ENCODE measurements at regions not wholly inside any gene's neighbourhood (a gene's known extent, or its start where the extent isn't known, plus 50 kb on each side); places are given as distances from the start of the nearest gene placed in this dataset.

DNA sequence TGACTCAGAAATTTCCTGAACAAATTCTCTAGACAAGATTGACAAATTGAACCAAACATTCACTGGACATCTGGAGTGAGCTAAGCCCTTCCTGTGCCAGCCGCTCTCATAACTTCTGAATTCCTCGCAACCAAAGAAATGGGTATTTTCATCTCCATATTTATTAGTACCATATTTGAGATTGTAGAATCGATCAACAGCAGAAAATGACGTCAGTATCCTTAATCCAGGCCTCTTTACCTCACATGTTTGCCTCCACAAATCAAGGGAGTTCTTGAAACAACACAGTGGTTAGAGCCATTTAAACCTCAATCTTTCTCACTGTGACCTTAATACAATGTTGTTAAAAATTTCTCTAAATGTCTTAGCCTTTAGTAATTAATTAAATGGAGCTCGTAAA, 735.6 kb upstream of the SORCS1 start:
- H3K4me1 Mint-ChIP-seq (ENCODE audit: low read depth), result no peaks in the 10 kb centered on the region
- peaks cover 23% of the 10 kb centered on the region for H3K9me3 Mint-ChIP-seq
- H3K36me3 Mint-ChIP-seq (ENCODE audit: low read depth), result no peaks in the 10 kb centered on the region
- H3K27ac Mint-ChIP-seq, result no peak overlapping the region
- no peak overlapping the region for H3K4me3 Mint-ChIP-seq
- no peak for DNase-seq
- no peaks in the 10 kb centered on the region for H3K27me3 Mint-ChIP-seq

DNA sequence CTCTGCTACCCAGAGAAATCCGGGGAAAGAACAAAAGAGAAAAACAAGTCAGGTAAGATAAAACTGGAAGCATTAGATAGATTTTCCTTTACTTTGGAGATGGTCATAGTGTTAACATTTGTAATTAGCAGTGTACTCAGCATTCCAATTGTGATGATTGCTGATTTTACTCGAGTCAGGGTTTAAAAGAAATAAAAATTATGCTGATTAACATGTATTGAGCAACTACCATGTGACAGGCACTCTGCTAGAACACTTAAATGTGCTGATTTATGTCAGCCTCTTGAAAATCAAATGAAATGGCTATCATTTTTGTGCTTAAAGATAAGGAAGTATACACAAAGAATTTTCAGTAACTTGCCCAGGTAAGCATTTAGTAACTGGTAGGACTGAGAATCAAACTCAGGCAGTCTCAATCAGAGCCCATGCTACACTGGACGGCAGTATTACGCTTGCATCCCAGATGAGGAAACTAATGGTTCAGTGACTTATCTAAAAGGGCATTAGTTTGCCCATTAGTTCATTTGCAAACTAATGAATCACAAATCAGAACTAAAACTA, 735.1 kb upstream of the SORCS1 start:
- Mint-ChIP-seq H3K27me3 (no peaks in the 10 kb centered on the region), H3K36me3 (ENCODE audit: low read depth) (no peaks in the 10 kb centered on the region), H3K4me3 (no peak overlapping the region), H3K4me1 (ENCODE audit: low read depth) (no peaks in the 10 kb centered on the region), H3K27ac (no peak overlapping the region), H3K9me3 (peaks cover 23% of the 10 kb centered on the region)
- DNase-seq, result no peak

DNA sequence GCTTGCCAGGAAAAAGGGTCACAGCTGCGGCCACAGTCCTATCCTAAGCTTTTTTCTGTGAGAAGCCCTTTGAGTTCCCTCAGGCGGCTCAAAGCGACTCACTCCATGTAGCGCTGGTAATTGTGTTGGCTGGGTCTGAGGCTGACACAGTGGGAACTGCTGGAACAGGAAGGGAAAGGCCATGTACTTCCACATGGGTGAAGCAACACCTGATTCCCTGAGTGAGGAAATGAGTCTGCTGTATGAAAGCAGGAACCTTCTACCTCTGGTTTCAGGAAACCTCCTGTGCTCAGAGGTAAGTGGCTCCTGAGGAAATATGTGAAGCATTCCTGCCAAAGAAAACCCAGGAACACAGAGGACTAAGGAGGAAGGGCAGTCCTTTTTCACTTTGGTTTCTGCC, 734.6 kb upstream of the SORCS1 start:
- no peaks in the 10 kb centered on the region for H3K27me3 Mint-ChIP-seq
- H3K36me3 Mint-ChIP-seq (ENCODE audit: low read depth), result no peaks in the 10 kb centered on the region
- peaks cover 23% of the 10 kb centered on the region for H3K9me3 Mint-ChIP-seq
- H3K4me1 Mint-ChIP-seq (ENCODE audit: low read depth), result no peaks in the 10 kb centered on the region
- DNase-seq, result no peak
- no peak overlapping the region for H3K4me3 Mint-ChIP-seq
- no peak overlapping the region for H3K27ac Mint-ChIP-seq

DNA sequence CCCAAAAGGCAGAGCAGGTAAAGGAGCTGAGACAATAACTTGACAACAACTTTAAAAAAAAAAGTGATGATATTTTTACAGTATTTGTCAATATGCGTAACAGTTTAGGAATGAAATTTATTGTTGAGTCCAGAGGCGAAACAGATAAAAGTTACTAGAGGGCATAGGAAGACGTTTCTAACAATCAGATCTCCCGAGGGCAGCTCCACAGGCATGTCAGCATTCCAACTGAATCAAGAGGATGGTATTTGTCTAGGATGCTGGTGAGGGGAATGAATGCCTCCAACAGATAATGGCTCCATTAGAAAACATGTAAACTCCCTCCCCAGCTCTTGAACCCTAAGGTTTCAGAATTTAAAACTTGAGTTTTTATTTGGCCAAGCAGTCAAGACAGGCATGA, 733.9 kb upstream of the SORCS1 start:
- no peaks in the 10 kb centered on the region for H3K27me3 Mint-ChIP-seq
- H3K4me3 Mint-ChIP-seq, result no peak overlapping the region
- H3K4me1 Mint-ChIP-seq (ENCODE audit: low read depth), result no peaks in the 10 kb centered on the region
- DNase-seq, result no peak
- no peaks in the 10 kb centered on the region for H3K36me3 Mint-ChIP-seq (ENCODE audit: low read depth)
- H3K27ac Mint-ChIP-seq, result no peak overlapping the region
- peaks cover 23% of the 10 kb centered on the region for H3K9me3 Mint-ChIP-seq

DNA sequence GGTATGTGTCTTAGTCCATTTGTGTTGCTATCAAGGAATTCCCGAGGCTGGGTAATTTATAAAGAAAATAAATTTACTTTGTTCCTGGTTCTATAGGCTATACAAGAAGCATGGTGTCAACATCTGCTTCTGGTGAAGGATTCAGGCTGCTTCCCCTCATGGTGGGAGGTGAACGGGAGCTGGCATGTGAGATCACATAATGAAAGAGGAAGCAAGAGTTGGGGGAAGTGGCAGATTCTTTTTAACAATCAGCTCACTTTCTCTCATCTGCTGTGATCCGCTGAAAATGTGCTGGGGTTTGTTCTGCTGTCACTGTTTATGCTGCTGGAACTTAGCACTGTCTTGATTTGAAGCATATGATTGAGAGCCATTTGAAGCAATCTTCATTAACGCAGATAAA, 730.0 kb upstream of the SORCS1 start:
- Mint-ChIP-seq H3K36me3 (ENCODE audit: low read depth) (no peaks in the 10 kb centered on the region), H3K4me3 (no peak overlapping the region), H3K27ac (no peak overlapping the region), H3K27me3 (no peaks in the 10 kb centered on the region), H3K4me1 (ENCODE audit: low read depth) (no peaks in the 10 kb centered on the region), H3K9me3 (peaks cover 18% of the 10 kb centered on the region)
- DNase-seq, result no peak

GRCh38 chr10:107889105-107889504, 724.6 kb upstream of the SORCS1 start:
- Mint-ChIP-seq H3K27me3 (no peaks in the 10 kb centered on the region), H3K36me3 (ENCODE audit: low read depth) (no peaks in the 10 kb centered on the region), H3K4me3 (no peak overlapping the region), H3K4me1 (ENCODE audit: low read depth) (no peaks in the 10 kb centered on the region), H3K27ac (no peak overlapping the region), H3K9me3 (peaks cover 18% of the 10 kb centered on the region)
- no peak for DNase-seq

DNA sequence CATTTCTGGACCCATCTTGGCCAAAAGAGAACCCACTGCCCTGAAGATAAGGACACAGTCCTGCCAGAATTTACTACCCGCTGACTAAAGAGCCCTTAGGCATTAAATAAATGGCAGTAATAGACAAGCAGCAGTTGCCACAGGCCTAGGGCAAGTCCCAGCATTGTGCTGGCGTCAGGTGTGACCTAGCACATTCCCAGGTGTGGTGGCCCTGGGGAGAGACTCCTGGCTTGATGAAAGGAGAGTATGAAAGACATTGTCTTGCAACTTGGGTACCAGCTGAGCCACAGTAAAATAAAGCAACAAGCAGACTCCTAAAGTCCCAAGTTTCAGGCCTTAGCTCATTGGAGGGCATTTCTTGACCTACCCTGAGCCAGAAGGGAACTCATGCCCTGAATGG, 715.7 kb upstream of the SORCS1 start:
- DNase-seq, result no peak
- H3K36me3 Mint-ChIP-seq (ENCODE audit: low read depth), result no peaks in the 10 kb centered on the region
- no peaks in the 10 kb centered on the region for H3K4me1 Mint-ChIP-seq (ENCODE audit: low read depth)
- no peak overlapping the region for H3K27ac Mint-ChIP-seq
- no peak overlapping the region for H3K4me3 Mint-ChIP-seq
- H3K9me3 Mint-ChIP-seq, result peaks cover 20% of the 10 kb centered on the region
- no peaks in the 10 kb centered on the region for H3K27me3 Mint-ChIP-seq

DNA sequence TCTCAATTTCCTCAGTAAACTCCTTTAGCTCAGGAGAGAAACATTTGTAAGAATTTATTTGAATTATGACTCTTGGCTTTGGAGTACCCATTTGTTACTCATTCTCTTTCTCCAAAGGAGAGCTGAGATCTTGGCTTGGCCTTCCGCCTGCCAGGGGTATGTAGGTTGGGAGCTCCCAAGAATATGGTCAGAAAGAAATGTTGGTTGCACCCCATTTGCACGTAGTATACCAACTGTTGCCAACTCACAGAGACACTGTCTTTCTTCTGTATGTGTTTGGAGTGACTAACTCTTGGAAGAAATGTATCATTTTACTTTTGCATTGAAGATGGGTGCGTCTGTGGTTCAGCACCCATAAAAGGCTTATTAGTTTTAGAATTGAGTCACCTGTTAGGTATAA, 708.5 kb upstream of the SORCS1 start:
- Mint-ChIP-seq H3K9me3 (peaks cover 17% of the 10 kb centered on the region), H3K27me3 (no peaks in the 10 kb centered on the region), H3K4me1 (ENCODE audit: low read depth) (no peaks in the 10 kb centered on the region), H3K36me3 (ENCODE audit: low read depth) (no peaks in the 10 kb centered on the region), H3K4me3 (no peak overlapping the region), H3K27ac (no peak overlapping the region)
- no peak for DNase-seq

- Mint-ChIP-seq H3K27me3 (no peaks in the 10 kb centered on the region), H3K4me3 (no peak overlapping the region), H3K27ac (no peak overlapping the region), H3K4me1 (ENCODE audit: low read depth) (no peaks in the 10 kb centered on the region), H3K9me3 (peaks cover 10% of the 10 kb centered on the region), H3K36me3 (ENCODE audit: low read depth) (no peaks in the 10 kb centered on the region)
- DNase-seq, result no peak
Measured at GRCh38 chr10:107865691-107866090, 701.2 kb upstream of the SORCS1 start.

DNA sequence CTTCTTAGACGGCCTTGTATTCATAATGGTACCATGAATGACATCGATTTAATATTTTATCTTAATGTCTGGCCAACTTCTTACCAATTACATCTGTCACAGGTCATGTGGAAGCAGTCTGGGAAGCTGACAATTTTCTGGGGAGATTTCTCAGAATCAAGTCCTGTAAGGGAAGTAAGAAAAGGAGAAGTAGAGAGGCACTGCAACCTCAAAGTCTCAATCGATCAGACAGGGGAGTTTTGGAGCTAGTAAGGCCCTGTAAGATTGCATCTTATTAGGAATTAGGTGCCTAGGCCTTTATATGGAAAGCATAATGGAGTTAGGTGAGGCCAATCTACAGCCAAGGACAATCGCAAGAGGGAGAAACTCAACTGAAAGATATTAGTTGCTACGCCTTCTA, 694.6 kb upstream of the SORCS1 start:
- Mint-ChIP-seq H3K4me1 (ENCODE audit: low read depth) (no peaks in the 10 kb centered on the region), H3K27ac (no peak overlapping the region), H3K27me3 (no peaks in the 10 kb centered on the region), H3K36me3 (ENCODE audit: low read depth) (no peaks in the 10 kb centered on the region), H3K4me3 (no peak overlapping the region), H3K9me3 (peaks cover 2% of the 10 kb centered on the region)
- DNase-seq, result no peak

- Mint-ChIP-seq H3K36me3 (ENCODE audit: low read depth) (no peaks in the 10 kb centered on the region), H3K9me3 (peaks cover 13% of the 10 kb centered on the region), H3K4me3 (no peak overlapping the region), H3K4me1 (ENCODE audit: low read depth) (no peaks in the 10 kb centered on the region), H3K27me3 (no peaks in the 10 kb centered on the region), H3K27ac (no peak overlapping the region)
- no peak for DNase-seq
Measured at GRCh38 chr10:107856047-107856315, 691.5 kb upstream of the SORCS1 start.

GRCh38 chr10:107855301-107856046, 691.0 kb upstream of the SORCS1 start:
- no peak for DNase-seq
- Mint-ChIP-seq H3K27me3 (no peaks in the 10 kb centered on the region), H3K36me3 (ENCODE audit: low read depth) (no peaks in the 10 kb centered on the region), H3K4me1 (ENCODE audit: low read depth) (no peaks in the 10 kb centered on the region), H3K4me3 (no peak overlapping the region), H3K27ac (no peak overlapping the region), H3K9me3 (peaks cover 19% of the 10 kb centered on the region)

GRCh38 chr10:107848726-107849360, 684.3 kb upstream of the SORCS1 start:
- H3K4me1 Mint-ChIP-seq (ENCODE audit: low read depth), result no peaks in the 10 kb centered on the region
- H3K27me3 Mint-ChIP-seq, result no peaks in the 10 kb centered on the region
- peaks cover 36% of the 10 kb centered on the region for H3K9me3 Mint-ChIP-seq
- no peak for DNase-seq
- no peak overlapping the region for H3K27ac Mint-ChIP-seq
- no peaks in the 10 kb centered on the region for H3K36me3 Mint-ChIP-seq (ENCODE audit: low read depth)
- H3K4me3 Mint-ChIP-seq, result no peak overlapping the region

GRCh38 chr10:107847620-107848019, 683.1 kb upstream of the SORCS1 start:
- no peaks in the 10 kb centered on the region for H3K36me3 Mint-ChIP-seq (ENCODE audit: low read depth)
- DNase-seq, result no peak
- H3K27ac Mint-ChIP-seq, result no peak overlapping the region
- H3K4me1 Mint-ChIP-seq (ENCODE audit: low read depth), result no peaks in the 10 kb centered on the region
- no peaks in the 10 kb centered on the region for H3K27me3 Mint-ChIP-seq
- no peak overlapping the region for H3K4me3 Mint-ChIP-seq
- H3K9me3 Mint-ChIP-seq, result peaks cover 38% of the 10 kb centered on the region

- H3K27ac Mint-ChIP-seq, result no peak overlapping the region
- H3K27me3 Mint-ChIP-seq, result no peaks in the 10 kb centered on the region
- no peak for DNase-seq
- H3K4me1 Mint-ChIP-seq (ENCODE audit: low read depth), result no peaks in the 10 kb centered on the region
- H3K4me3 Mint-ChIP-seq, result no peak overlapping the region
- H3K36me3 Mint-ChIP-seq (ENCODE audit: low read depth), result no peaks in the 10 kb centered on the region
- peaks cover 10% of the 10 kb centered on the region for H3K9me3 Mint-ChIP-seq
Measured at GRCh38 chr10:107834706-107835105, 670.2 kb upstream of the SORCS1 start.
